NCI-H524 treated with DMSO at 0.1 percent for 48 hours (cell line): ENCODE measurements at regions not wholly inside any gene's neighbourhood (a gene's known extent, or its start where the extent isn't known, plus 50 kb on each side); places are given as distances from the start of the nearest gene placed in this dataset.

ENCODE experiments used
- DNase-seq: peaks from one replicate; lab custom pipeline; 2025; lab: John Stamatoyannopoulos, UW

GRCh38 chr11:27907091-27907490 is 200.9 kb downstream of the KIF18A start:
- no peak for DNase-seq

DNA sequence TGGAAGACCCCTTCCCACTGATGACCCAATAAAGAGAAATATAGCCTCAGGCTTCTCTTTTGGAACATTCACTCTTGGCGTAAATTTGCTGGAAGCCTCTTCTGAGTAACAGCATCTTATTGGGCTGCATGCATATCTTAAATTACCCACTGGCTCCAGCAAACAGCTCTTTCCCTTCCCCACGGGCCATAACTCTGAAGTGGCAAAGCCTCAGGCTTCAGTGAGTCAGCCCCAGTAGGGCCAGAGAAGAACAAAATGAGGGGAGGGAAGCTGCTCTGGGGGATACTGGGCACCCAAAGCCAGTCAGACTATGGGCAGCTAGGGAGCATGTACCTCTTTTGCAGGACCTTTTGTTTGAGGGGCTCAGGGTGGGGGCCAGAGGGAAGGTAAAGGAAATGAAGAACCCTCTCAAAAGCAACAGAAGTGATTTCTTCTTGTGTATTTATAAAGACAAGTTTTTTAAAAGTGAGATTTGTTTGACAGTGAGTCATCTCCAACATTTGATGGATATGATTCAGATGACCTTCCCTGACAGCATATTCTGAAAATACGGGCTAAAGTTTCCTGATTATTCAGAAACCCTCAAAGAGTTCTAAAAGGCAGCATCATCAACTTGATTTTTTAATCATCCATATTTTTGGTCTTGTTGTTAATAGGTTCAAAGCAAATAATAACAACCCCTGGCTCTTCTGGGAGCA is 203.4 kb downstream of the KIF18A start:
- DNase-seq, result no peak

GRCh38 chr11:27902981-27903624 is 202.8 kb upstream of the BDNF start:
- no peak for DNase-seq

DNA sequence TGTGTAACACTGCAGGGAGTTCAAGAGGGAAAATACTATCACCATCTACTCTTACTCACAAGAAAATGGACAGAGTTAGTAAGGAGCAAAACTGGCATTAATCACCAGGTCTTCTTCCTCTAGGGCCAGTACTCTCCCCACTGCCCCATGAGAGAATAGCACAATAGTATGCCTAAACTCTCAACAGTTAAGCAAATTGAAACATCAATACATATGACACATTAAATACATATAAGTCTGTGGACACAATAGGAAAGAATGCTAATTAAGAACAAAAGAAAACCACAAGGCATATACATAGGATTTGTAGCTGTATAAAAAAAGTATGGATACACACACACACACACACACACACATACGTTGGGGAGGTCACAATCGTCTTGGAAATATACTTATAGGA is 197.9 kb upstream of the BDNF start:
- no peak for DNase-seq

DNA sequence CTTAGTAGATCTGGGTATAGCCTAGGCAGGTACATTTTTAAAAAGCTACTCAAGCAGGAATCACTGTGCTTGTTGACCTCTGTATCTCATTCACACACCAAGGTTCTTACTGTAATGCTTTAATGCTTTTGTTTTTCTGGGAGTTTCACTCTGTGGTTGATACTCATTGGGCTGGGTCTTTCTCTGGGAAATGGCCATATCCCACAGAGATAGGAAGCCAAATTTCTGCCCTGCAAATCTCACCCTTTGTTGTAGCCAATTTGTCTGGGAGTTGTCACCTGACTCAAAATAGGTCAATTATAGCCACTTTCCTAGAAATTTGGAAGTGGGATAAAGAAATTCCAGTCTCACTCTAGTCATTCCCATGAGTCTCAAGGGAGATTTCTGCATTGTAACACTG is 195.8 kb upstream of the BDNF start:
- DNase-seq, result no peak

GRCh38 chr11:27894552-27894951 is 194.3 kb upstream of the BDNF start:
- no peak for DNase-seq

GRCh38 chr11:27886857-27887256 is 186.6 kb upstream of the BDNF start:
- DNase-seq, result no peak

- DNase-seq, result no peak
These were observed 181.9 kb upstream of the BDNF start for GRCh38 chr11:27882066-27882697.

- DNase-seq, result no peak
These were observed 175.8 kb upstream of the BDNF start for GRCh38 chr11:27875831-27876775.

- DNase-seq, result no peak
These were observed 175.0 kb upstream of the BDNF start for GRCh38 chr11:27874998-27875830.

DNA sequence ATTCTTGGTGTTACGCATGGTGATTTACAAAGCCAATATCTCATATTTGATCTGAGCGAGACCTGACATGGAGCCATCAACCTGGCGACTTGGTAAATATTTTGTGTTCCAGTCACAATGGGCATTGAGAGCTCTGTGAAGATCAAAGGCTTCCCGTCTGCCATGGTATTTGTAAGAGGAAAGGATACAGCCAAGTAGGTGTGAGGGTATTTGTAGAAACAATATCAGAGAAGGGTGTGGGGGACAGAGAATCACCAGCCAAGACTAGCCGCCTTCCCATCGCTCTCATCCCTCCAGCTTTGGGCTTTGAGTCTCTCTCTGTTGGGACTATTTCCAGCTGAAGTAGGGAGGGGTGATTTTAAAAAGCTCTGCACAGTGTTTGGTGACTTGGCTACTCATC is 173.4 kb upstream of the BDNF start:
- no peak for DNase-seq

DNA sequence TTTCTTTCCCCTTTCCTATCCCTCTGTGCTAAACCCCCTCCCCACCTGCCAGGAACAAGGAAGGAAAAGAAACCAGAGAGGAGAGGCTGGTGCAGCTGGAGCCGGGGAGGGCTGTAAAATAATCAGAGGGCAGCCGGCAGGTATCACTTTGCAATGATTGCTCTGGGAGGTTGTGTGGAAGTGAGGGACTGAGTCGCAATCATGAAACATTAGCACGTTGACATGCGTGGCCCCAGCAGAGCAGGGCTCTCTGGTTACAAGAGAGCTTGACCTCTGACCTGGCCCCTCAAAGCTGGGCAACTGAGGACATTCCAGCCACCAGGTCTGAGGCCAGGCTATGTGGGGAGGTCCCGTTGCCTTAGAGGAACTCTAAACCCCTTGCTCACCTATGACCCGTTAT is 170.8 kb upstream of the BDNF start:
- no peak for DNase-seq

DNA sequence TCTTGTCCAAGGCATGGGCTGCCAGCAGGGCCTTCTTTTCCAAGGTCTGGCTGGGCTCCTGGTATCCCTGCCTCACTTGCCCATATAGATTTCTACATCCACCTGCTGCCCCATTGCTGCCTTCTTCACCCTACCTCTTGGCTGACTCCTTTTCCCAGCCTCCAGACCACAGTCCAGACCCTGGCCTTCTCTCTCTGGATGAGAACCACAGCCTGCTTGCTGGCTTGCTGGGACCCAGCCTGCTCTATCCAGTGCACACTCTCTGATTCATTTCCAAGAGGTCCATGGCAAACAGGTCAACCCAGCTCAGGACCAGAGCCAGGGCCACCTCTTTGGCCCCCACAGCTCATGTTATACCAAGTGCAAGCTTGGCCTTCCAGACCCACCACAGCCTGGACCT is 169.4 kb upstream of the BDNF start:
- DNase-seq, result no peak

DNA sequence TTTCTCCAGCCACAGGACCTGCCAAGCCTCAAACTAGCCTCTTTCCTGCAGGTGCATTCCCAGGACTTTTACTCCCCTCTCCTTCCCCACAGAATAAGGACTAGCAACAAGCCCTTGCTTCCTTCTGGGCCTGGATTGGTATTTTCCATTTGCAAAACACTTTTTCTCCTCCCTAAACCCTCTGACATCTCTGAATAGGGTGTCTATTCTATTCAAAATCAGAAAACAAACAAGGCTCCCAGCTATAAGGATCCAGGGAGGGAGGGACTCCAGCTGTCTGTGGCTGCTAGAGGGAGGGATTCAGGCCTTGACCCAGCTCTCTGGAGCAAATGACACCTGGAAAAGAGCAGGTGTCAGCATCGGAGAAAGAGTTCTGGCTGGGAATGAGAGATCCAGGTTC is 168.5 kb upstream of the BDNF start:
- no peak for DNase-seq

- no peak for DNase-seq
These were observed 168.0 kb upstream of the BDNF start for GRCh38 chr11:27868226-27868625.

DNA sequence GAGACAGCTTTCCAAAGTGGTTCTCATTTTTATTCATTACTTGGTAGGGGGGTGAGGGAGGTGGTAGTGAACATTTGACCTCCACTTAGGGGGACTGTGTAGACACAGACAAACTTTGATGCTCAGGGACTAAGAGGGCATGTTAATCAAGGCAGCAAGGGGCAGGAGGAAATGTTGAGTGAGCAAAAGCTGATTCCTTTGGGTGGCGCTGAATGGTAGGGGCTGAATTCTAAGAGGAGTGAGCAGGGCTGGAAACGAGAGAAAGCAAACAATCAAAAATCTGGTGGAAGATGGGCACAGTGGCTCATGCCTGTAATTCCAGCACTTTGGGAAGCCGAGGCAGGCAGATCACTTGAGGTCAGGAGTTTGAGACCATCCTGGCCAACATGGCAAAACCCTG is 164.8 kb upstream of the BDNF start:
- no peak for DNase-seq

- DNase-seq, result no peak
These were observed 164.4 kb upstream of the BDNF start for GRCh38 chr11:27864611-27865010.

- no peak for DNase-seq
These were observed 163.8 kb upstream of the BDNF start for GRCh38 chr11:27864091-27864491.

- no peak for DNase-seq
These were observed 163.4 kb upstream of the BDNF start for GRCh38 chr11:27863637-27864036.

DNA sequence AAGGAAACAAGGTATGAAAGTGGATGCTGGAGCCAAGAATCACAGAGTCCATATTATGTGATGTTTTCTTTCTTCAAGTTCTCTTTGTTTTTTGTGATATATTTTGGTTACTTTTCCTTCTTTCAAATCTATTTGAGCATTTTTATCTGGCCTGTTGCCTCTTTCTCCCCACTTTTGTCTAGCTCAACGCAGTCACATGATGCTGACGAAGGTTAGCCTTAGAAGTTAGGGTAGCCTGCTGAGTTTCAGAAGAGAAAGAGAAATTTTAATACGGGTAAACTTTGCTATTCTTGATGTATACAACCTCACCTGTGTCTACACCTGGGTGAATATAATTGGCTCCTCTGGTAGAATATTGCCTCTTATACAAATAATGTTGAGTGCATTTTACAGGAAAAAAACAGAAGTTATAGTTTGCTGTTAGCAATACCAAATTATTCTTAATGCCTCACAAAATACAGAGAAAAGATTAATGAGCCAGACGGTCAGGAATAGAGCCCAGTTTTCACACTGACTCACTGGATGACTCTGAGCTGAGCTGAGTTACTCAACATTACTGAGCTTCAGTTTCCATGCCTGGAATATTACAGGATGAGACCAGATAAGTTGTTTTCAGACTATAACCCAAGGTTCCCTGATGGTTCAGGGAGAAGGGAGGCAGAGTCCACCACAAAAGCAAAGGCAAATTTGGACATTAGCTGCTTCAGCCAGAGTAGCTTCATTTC is 161.6 kb upstream of the BDNF start:
- DNase-seq, result no peak

- DNase-seq, result no peak
These were observed 160.6 kb upstream of the BDNF start for GRCh38 chr11:27860811-27861210.
